ENCODE measurements at regions not wholly inside any gene's neighbourhood (a gene's known extent, or its start where the extent isn't known, plus 50 kb on each side); places are given as distances from the start of the nearest gene placed in this dataset.

GRCh38 chr5:57094753-57095683 is 78.8 kb upstream of the GPBP1 start:
- H3K4me1 ChIP-seq (ENCODE audit: control insufficient read depth in 1 of 2, insufficient read depth in 2 of 2, low read length in 2 of 2): no peaks in the 10 kb centered on the region
- H3K9ac ChIP-seq (ENCODE audit: insufficient read depth, low read length, poor library complexity, severe bottlenecking): no peak overlapping the region
- H4K20me1 ChIP-seq (ENCODE audit: insufficient read depth, low read length): no peaks in the 10 kb centered on the region
- H3K27ac Mint-ChIP-seq: no peak overlapping the region
- no peak overlapping the region for H3K4me2 ChIP-seq (replicated peaks; ENCODE audit: extremely low read depth, low read length, poor library complexity, severe bottlenecking)
- no peak overlapping the region for H3K4me3 ChIP-seq (replicated peaks in 1 of 3; ENCODE audit: low read depth in 2 of 3, low read length in 3 of 3)
- no peak overlapping the region for H3K4me3 Mint-ChIP-seq
- H3K27ac ChIP-seq (ENCODE audit: low read depth in 1 of 2, low read length in 2 of 2): no peak overlapping the region
- H3K27me3 Mint-ChIP-seq (ENCODE audit: low read depth in 3 of 3): peaks cover 3 to 5% (median 4%) of the 10 kb centered on the region in 3 donors
- H3K79me2 ChIP-seq (ENCODE audit: insufficient read depth, low read length): no peaks in the 10 kb centered on the region
- no peak overlapping the region for H2AFZ ChIP-seq (ENCODE audit: insufficient read depth, low read depth, low read length, poor library complexity, severe bottlenecking)
- 91% methylated on average over 6 of the region's 10 CpGs for WGBS (ENCODE audit: insufficient coverage)
- intact Hi-C loops (cut with micrococcal nuclease): no loop called here
- TF ChIP-seq CTCF (IDR thresholded peaks at IDR 0.05): no peak
- H3K9me3 Mint-ChIP-seq: peaks cover 23 to 45% (median 37%) of the 10 kb centered on the region in 7 donors
- peaks cover 9 to 22% of the 10 kb centered on the region in 2 donors for H3K9me3 ChIP-seq (replicated peaks in 1 of 2; ENCODE audit: control insufficient read depth in 1 of 2, insufficient read depth in 1 of 2, low read length in 2 of 2)
- no peaks in the 10 kb centered on the region for H3K27me3 ChIP-seq (ENCODE audit: control insufficient read depth in 2 of 2, insufficient read depth in 2 of 2, low read length in 2 of 2)
- H3K36me3 ChIP-seq (replicated peaks in 1 of 2; ENCODE audit: control insufficient read depth in 1 of 2, insufficient read depth in 2 of 2, low read length in 2 of 2): no peaks in the 10 kb centered on the region
- no peaks in the 10 kb centered on the region for H3K36me3 Mint-ChIP-seq
- DNase-seq: no peak
- H3K4me1 Mint-ChIP-seq: no peaks in the 10 kb centered on the region

GRCh38 chr5:57097526-57097925 is 76.3 kb upstream of the GPBP1 start:
- Mint-ChIP-seq H3K27ac (no peak overlapping the region), H3K27me3 (ENCODE audit: low read depth in 3 of 3) (peaks cover 3 to 6% (median 4%) of the 10 kb centered on the region in 3 donors)
- TF ChIP-seq CTCF (IDR thresholded peaks at IDR 0.05): no peak

More at GRCh38 chr5:57097526-57097925, 76.3 kb upstream of the GPBP1 start:
- no peak for DNase-seq
- intact Hi-C loops (cut with micrococcal nuclease): no loop called here
- Histone ChIP-seq H3K4me3 (replicated peaks in 1 of 3; ENCODE audit: low read depth in 2 of 3, low read length in 3 of 3) (no peak overlapping the region), H3K9me3 (replicated peaks in 1 of 2; ENCODE audit: control insufficient read depth in 1 of 2, insufficient read depth in 1 of 2, low read length in 2 of 2) (peaks cover 9 to 22% of the 10 kb centered on the region in 2 donors), H3K9ac (ENCODE audit: insufficient read depth, low read length, poor library complexity, severe bottlenecking) (no peak overlapping the region), H4K20me1 (ENCODE audit: insufficient read depth, low read length) (no peaks in the 10 kb centered on the region), H2AFZ (ENCODE audit: insufficient read depth, low read depth, low read length, poor library complexity, severe bottlenecking) (no peak overlapping the region), H3K27me3 (ENCODE audit: control insufficient read depth in 2 of 2, insufficient read depth in 2 of 2, low read length in 2 of 2) (no peaks in the 10 kb centered on the region), H3K79me2 (ENCODE audit: insufficient read depth, low read length) (no peaks in the 10 kb centered on the region), H3K36me3 (replicated peaks in 1 of 2; ENCODE audit: control insufficient read depth in 1 of 2, insufficient read depth in 2 of 2, low read length in 2 of 2) (no peaks in the 10 kb centered on the region), H3K4me1 (ENCODE audit: control insufficient read depth in 1 of 2, insufficient read depth in 2 of 2, low read length in 2 of 2) (no peaks in the 10 kb centered on the region), H3K4me2 (replicated peaks; ENCODE audit: extremely low read depth, low read length, poor library complexity, severe bottlenecking) (no peak overlapping the region), H3K27ac (ENCODE audit: low read depth in 1 of 2, low read length in 2 of 2) (no peak overlapping the region)
- peaks cover 23 to 48% (median 38%) of the 10 kb centered on the region in 7 donors for H3K9me3 Mint-ChIP-seq
- 100% methylated on average over 3 of the region's 8 CpGs for WGBS (ENCODE audit: insufficient coverage)
- H3K4me3 Mint-ChIP-seq: no peak overlapping the region
- no peaks in the 10 kb centered on the region for H3K4me1 Mint-ChIP-seq
- H3K36me3 Mint-ChIP-seq: no peaks in the 10 kb centered on the region

All from CD14-positive monocyte (primary cell).